Fibroblast of the aortic adventitia (primary cell): ENCODE measurements at regions not wholly inside any gene's neighbourhood (a gene's known extent, or its start where the extent isn't known, plus 50 kb on each side); places are given as distances from the start of the nearest gene placed in this dataset.

Experiments used
- DNase-seq: peaks from one replicate; pipeline ENCODE4 v3.0.0-alpha.2; 2010; ENCODE audit warnings: low read depth
- H3K4me3 ChIP-seq: 2 replicates; pipeline ENCODE4 v1.5.1; 2011; ENCODE audit warnings: low read depth, mild to moderate bottlenecking, control low read depth, low read length, moderate library complexity
- TF ChIP-seq, protein P1 (sequence below): IDR thresholded peaks from 2 replicates; pipeline ENCODE4 v1.5.1; 2011; ENCODE audit warnings: mild to moderate bottlenecking, low read length, control low read depth, inconsistent platforms; ENCODE audit not compliant: insufficient read depth

DNA sequence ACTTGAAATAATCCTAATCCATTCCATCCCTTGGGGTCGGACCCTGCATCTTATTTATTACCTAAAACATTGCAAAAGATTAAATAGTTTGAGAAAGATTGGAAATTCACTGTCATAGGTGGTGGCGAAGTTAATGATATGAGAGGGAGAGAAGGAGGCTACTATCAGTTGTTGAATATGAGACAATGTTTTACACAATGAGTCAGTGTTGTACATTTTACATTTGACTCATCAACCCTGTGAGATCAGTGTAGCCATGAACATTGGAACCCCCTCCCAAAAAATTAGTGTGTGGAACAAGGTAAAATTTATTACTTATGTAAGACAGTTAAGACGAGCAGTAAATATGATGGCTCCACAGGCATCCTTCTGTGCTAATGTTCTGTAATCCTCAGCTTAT lies 384.3 kb downstream of the MCTP2 start:
- no peak for DNase-seq
- TF ChIP-seq, protein P1, sequence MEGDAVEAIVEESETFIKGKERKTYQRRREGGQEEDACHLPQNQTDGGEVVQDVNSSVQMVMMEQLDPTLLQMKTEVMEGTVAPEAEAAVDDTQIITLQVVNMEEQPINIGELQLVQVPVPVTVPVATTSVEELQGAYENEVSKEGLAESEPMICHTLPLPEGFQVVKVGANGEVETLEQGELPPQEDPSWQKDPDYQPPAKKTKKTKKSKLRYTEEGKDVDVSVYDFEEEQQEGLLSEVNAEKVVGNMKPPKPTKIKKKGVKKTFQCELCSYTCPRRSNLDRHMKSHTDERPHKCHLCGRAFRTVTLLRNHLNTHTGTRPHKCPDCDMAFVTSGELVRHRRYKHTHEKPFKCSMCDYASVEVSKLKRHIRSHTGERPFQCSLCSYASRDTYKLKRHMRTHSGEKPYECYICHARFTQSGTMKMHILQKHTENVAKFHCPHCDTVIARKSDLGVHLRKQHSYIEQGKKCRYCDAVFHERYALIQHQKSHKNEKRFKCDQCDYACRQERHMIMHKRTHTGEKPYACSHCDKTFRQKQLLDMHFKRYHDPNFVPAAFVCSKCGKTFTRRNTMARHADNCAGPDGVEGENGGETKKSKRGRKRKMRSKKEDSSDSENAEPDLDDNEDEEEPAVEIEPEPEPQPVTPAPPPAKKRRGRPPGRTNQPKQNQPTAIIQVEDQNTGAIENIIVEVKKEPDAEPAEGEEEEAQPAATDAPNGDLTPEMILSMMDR: no peak
- H3K4me3 ChIP-seq: no peak overlapping the region

- DNase-seq: no peak
- no peak overlapping the region for H3K4me3 ChIP-seq
- TF ChIP-seq, protein P1: no peak
Measured at GRCh38 chr15:94620632-94621031, 389.3 kb downstream of the MCTP2 start.

DNA sequence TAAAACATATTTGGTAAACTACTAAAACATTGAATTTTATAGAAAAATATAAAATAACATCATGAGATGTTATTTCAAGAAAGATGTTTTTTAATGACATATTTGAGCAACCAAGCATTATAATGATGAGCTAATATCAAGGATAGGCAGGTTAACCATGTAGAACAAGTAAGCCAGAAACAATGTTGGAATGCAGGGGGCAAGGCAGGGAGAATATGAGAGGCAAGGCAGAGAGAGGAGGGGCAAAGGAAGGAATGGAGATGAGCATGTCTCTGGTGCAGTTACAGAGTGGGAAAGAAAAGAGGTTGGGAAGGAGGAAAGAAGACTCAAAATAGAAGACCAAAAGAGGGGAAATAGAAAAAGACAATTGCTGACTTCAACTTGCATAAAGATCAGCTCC lies 390.4 kb downstream of the MCTP2 start:
- H3K4me3 ChIP-seq: no peak overlapping the region
- DNase-seq: no peak
- TF ChIP-seq, protein P1: no peak

- no peak for DNase-seq
- TF ChIP-seq, protein P1: no peak
- H3K4me3 ChIP-seq: no peak overlapping the region
Measured at GRCh38 chr15:94626949-94627348, 395.6 kb downstream of the MCTP2 start.

- DNase-seq: no peak
- TF ChIP-seq, protein P1: no peak
Measured at GRCh38 chr15:94631608-94632007, 400.2 kb downstream of the MCTP2 start.

GRCh38 chr15:94638183-94638582 lies 406.8 kb downstream of the MCTP2 start:
- TF ChIP-seq, protein P1: no peak
- no peak for DNase-seq
- no peak overlapping the region for H3K4me3 ChIP-seq

More at GRCh38 chr15:94631608-94632007, 400.2 kb downstream of the MCTP2 start:
- H3K4me3 ChIP-seq: no peak overlapping the region

- DNase-seq: no peak
- H3K4me3 ChIP-seq: no peak overlapping the region
- TF ChIP-seq, protein P1: no peak
Measured at GRCh38 chr15:94639701-94640100, 408.3 kb downstream of the MCTP2 start.
